Tibial artery (tissue), 4 donors: ENCODE measurements at regions not wholly inside any gene's neighbourhood (a gene's known extent, or its start where the extent isn't known, plus 50 kb on each side); places are given as distances from the start of the nearest gene placed in this dataset.

ENCODE experiments used
- DNase-seq, 2 donors: peaks; one replicate each; pipeline ENCODE4 v3.0.0-alpha.2; 2019
- H3K27ac ChIP-seq, 2 donors: fragments of 200-600 bp; sonication (generic) in 1 of 2; 1 replicate in 1 of 2; 2 replicates in 1 of 2; pipeline ENCODE4 v1.5.1; 2018 to 2019; ENCODE audit warnings: mild to moderate bottlenecking in 1 of 2
- H3K27me3 ChIP-seq, 2 donors: fragments of 200-600 bp; sonication (generic) in 1 of 2; one replicate each; pipeline versions ENCODE4 v1.5.1 to v1.6.0; 2016 to 2019
- H3K36me3 ChIP-seq, 3 donors: fragments of 200-600 bp; sonication (generic) in 2 of 3; one replicate each; pipeline ENCODE4 v1.5.1; 2016 to 2019; ENCODE audit warnings: mild to moderate bottlenecking in 2 of 3
- H3K4me1 ChIP-seq, 4 donors: fragments of 200-600 bp; sonication (generic) in 2 of 4; 1 replicate in 3 of 4; 2 replicates in 1 of 4; pipeline ENCODE4 v1.5.1; 2016 to 2019
- H3K4me3 ChIP-seq, 2 donors: fragments of 200-600 bp; sonication (generic) in 1 of 2; 1 replicate in 1 of 2; 2 replicates in 1 of 2; pipeline ENCODE4 v1.5.1; 2018 to 2019; ENCODE audit warnings: mild to moderate bottlenecking in 2 of 2
- H3K9me3 ChIP-seq, 3 donors: fragments of 200-600 bp; sonication (generic) in 1 of 3; one replicate each; pipeline ENCODE4 v1.5.1; 2016 to 2019
- CTCF ChIP-seq, 2 experiments: fragments of 200-600 bp in 1 of 2; fragments of 450-650 bp in 1 of 2; IDR thresholded peaks; one replicate each; pipeline ENCODE4 v1.5.1; 2017 to 2019; ENCODE audit warnings: antibody characterized with exemption in 2 of 2, mild to moderate bottlenecking in 1 of 2, moderate library complexity in 1 of 2
- intact Hi-C: fragments of 100-400 bp; cut with DNase I; formaldehyde crosslinking; loops from one replicate; pipeline ENCODE4 v1.15.0; 2023; ENCODE audit warnings: low total_unique reads

- intact Hi-C loops, result loop anchor here (10.0 kb wide), 1 partner anchor 283 kb away; no protein-coding TSS in a partner anchor
- no peak for DNase-seq
- no peak overlapping the region for H3K4me3 ChIP-seq
These were observed 218.7 kb upstream of the FGGY start for GRCh38 chr1:59078070-59078800.

GRCh38 chr1:59078866-59079265 lies 218.0 kb upstream of the FGGY start:
- Histone ChIP-seq H3K4me1 (no peaks in the 10 kb centered on the region), H3K9me3 (no peaks in the 10 kb centered on the region), H3K36me3 (no peaks in the 10 kb centered on the region), H3K27ac (no peak overlapping the region), H3K27me3 (no peaks in the 10 kb centered on the region), H3K4me3 (no peak overlapping the region)
- no peak for DNase-seq
- intact Hi-C loops, result loop anchor here (10.0 kb wide), 1 partner anchor 284 kb away; no protein-coding TSS in a partner anchor
- TF ChIP-seq CTCF (IDR thresholded peaks at IDR 0.05), result no peak

More at GRCh38 chr1:59078070-59078800, 218.7 kb upstream of the FGGY start:
- Histone ChIP-seq H3K4me1 (no peaks in the 10 kb centered on the region), H3K27me3 (no peaks in the 10 kb centered on the region), H3K9me3 (no peaks in the 10 kb centered on the region), H3K36me3 (no peaks in the 10 kb centered on the region), H3K27ac (no peak overlapping the region)
- TF ChIP-seq CTCF (IDR thresholded peaks at IDR 0.05), result no peak

GRCh38 chr1:59079434-59080140 lies 217.3 kb upstream of the FGGY start:
- intact Hi-C loops, result loop anchor here (10.0 kb wide), 1 partner anchor 285 kb away; no protein-coding TSS in a partner anchor
- Histone ChIP-seq H3K9me3 (no peaks in the 10 kb centered on the region), H3K4me3 (no peak overlapping the region), H3K27ac (no peak overlapping the region), H3K36me3 (no peaks in the 10 kb centered on the region), H3K27me3 (no peaks in the 10 kb centered on the region), H3K4me1 (no peaks in the 10 kb centered on the region)
- TF ChIP-seq CTCF (IDR thresholded peaks at IDR 0.05), result no peak
- DNase-seq, result no peak

GRCh38 chr1:59081181-59081580 lies 215.7 kb upstream of the FGGY start:
- H3K27me3 ChIP-seq, result no peaks in the 10 kb centered on the region
- intact Hi-C loops, result no loop called here
- no peak overlapping the region for H3K4me3 ChIP-seq
- H3K36me3 ChIP-seq, result no peaks in the 10 kb centered on the region
- no peak for TF ChIP-seq CTCF (IDR thresholded peaks at IDR 0.05)
- no peaks in the 10 kb centered on the region for H3K9me3 ChIP-seq
- no peaks in the 10 kb centered on the region for H3K4me1 ChIP-seq
- DNase-seq, result no peak
- no peak overlapping the region for H3K27ac ChIP-seq

- TF ChIP-seq CTCF (IDR thresholded peaks at IDR 0.05), result no peak
- intact Hi-C loops, result no loop called here
- Histone ChIP-seq H3K27me3 (no peaks in the 10 kb centered on the region), H3K36me3 (no peaks in the 10 kb centered on the region), H3K27ac (no peak overlapping the region), H3K4me3 (no peak overlapping the region), H3K9me3 (no peaks in the 10 kb centered on the region), H3K4me1 (no peaks in the 10 kb centered on the region)
- DNase-seq, result no peak
These were observed 215.1 kb upstream of the FGGY start for GRCh38 chr1:59081795-59082194.
